ENCODE measurements at regions not wholly inside any gene's neighbourhood (a gene's known extent, or its start where the extent isn't known, plus 50 kb on each side); places are given as distances from the start of the nearest gene placed in this dataset.

- TF ChIP-seq CTCF (IDR thresholded peaks at IDR 0.05) (no peak), POLR2A (IDR thresholded peaks at IDR 0.05) (no peak)
Observed at GRCh38 chr10:44014644-44015250, 366.1 kb upstream of the ZNF32 start.

Measured in transverse colon (tissue), 3 donors.